ENCODE measurements at regions not wholly inside any gene's neighbourhood (a gene's known extent, or its start where the extent isn't known, plus 50 kb on each side); places are given as distances from the start of the nearest gene placed in this dataset.

DNA sequence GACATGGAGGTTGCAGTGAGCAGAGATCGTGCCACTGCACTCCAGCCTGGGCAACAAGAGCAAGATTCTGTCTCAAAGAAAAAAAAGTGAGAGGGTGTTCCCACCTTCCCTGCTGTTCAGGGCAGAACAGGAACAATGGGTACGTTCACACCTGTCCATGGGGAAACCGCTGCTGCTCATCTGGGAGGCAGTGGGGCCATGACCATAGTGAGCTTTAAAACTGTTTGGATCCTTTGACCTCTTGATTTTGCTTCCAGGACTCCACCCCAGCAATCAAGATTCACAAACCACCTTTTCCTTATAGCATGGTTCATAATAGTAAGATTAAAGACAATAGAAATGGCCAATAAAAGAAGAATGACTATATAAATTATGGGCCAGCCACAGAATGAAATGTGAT, 209.2 kb downstream of the ARL4C start:
- TF ChIP-seq, protein P1, sequence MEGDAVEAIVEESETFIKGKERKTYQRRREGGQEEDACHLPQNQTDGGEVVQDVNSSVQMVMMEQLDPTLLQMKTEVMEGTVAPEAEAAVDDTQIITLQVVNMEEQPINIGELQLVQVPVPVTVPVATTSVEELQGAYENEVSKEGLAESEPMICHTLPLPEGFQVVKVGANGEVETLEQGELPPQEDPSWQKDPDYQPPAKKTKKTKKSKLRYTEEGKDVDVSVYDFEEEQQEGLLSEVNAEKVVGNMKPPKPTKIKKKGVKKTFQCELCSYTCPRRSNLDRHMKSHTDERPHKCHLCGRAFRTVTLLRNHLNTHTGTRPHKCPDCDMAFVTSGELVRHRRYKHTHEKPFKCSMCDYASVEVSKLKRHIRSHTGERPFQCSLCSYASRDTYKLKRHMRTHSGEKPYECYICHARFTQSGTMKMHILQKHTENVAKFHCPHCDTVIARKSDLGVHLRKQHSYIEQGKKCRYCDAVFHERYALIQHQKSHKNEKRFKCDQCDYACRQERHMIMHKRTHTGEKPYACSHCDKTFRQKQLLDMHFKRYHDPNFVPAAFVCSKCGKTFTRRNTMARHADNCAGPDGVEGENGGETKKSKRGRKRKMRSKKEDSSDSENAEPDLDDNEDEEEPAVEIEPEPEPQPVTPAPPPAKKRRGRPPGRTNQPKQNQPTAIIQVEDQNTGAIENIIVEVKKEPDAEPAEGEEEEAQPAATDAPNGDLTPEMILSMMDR (optimal IDR thresholded peaks at IDR 0.05 in 1 of 3, IDR thresholded peaks at IDR 0.05 in 1 of 3, conservative IDR thresholded peaks at IDR 0.05 in 1 of 3; ENCODE audit: extremely low read depth in 1 of 3, insufficient read depth in 2 of 3, low read length in 3 of 3): no peak
- TF ChIP-seq EZH2 (IDR thresholded peaks at IDR 0.05; ENCODE audit: low read length): no peak

Measured in keratinocyte (primary cell).